ENCODE measurements at regions not wholly inside any gene's neighbourhood (a gene's known extent, or its start where the extent isn't known, plus 50 kb on each side); places are given as distances from the start of the nearest gene placed in this dataset.

DNA sequence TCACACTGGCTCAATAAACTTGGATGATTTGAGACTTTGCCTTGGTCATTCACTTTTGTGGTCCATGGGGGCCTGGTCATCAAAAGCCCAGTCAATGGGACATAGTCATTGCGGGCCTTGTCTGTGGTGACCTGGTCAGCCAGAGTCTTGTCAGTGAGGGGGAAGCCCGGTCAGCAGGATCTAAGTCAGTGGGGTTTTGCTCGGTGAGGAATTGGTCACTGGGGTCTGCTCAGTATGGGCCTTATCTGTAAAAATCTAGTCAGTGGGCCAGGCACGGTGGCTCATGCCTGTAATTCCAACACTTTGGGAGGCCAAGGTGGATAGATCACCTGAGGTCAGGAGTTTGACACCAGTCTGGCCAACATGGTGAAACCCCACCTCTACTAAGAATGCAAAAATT, 63.7 kb upstream of the TPM4 start:
- Histone ChIP-seq H3K27me3 (no peaks in the 10 kb centered on the region), H3K4me1 (ENCODE audit: low read depth) (no peaks in the 10 kb centered on the region), H3K27ac (no peak overlapping the region), H3K36me3 (no peaks in the 10 kb centered on the region), H3K9me3 (ENCODE audit: low read depth) (no peaks in the 10 kb centered on the region), H3K4me3 (no peak overlapping the region)
- no peak for TF ChIP-seq CTCF (IDR thresholded peaks at IDR 0.05; ENCODE audit: low read depth, low read length)
- no peak for DNase-seq (ENCODE audit: low read depth in 1 of 2, low spot score in 1 of 2)

GRCh38 chr19:16013181-16013850, 63.0 kb upstream of the TPM4 start:
- Histone ChIP-seq H3K4me3 (no peak overlapping the region), H3K27ac (no peak overlapping the region), H3K9me3 (ENCODE audit: low read depth) (no peaks in the 10 kb centered on the region), H3K36me3 (no peaks in the 10 kb centered on the region), H3K27me3 (no peaks in the 10 kb centered on the region), H3K4me1 (ENCODE audit: low read depth) (no peaks in the 10 kb centered on the region)
- no peak for TF ChIP-seq CTCF (IDR thresholded peaks at IDR 0.05; ENCODE audit: low read depth, low read length)
- no peak for DNase-seq (ENCODE audit: low read depth in 1 of 2, low spot score in 1 of 2)

DNA sequence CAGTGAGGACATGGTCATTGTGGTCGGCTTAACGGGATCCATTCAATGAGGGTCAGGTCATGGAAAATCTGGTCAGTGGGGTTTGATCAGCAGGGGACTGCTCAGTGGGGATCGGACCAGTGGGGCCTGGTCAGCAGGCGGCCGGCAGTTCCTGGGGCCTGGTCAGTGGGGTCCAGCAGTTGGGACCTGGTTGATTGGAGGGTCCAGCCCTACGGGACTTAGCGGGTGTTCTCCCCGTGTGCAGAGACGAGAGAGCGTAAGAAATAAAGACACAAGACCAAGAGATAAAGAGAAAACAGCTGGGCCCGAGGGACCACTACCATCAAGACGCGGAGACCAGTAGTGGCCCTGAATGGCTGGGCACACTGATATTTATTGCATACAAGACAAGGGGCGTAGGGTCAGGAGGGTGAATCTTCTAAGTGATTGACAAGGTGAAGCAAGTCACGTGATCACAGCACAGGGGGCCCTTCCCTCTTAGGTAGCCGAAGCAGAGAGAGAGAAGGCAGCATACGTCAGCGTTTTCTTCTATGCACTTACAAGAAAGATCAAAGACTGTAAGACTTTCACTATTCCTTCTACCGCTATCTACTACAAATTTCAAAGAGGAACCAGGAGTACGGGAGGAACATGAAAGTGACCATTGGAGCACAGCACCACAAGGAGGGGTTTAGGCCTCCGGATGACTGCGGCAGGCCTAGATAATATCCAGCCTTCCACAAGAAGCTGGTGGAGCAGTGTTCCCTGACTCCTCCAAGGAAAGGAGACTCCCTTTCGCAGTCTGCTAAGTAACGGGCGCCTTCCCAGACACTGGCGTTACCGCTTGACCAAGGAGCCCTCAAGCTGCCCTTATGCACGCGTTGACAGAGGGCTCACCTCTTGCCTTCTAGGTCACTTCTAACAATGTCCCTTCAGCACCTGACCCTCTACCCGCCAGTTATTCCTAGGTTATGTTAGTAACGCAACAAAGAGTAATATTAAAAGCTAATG, 62.1 kb upstream of the TPM4 start:
- TF ChIP-seq CTCF (IDR thresholded peaks at IDR 0.05; ENCODE audit: low read depth, low read length), result no peak
- H3K9me3 ChIP-seq (ENCODE audit: low read depth), result no peaks in the 10 kb centered on the region

DNA sequence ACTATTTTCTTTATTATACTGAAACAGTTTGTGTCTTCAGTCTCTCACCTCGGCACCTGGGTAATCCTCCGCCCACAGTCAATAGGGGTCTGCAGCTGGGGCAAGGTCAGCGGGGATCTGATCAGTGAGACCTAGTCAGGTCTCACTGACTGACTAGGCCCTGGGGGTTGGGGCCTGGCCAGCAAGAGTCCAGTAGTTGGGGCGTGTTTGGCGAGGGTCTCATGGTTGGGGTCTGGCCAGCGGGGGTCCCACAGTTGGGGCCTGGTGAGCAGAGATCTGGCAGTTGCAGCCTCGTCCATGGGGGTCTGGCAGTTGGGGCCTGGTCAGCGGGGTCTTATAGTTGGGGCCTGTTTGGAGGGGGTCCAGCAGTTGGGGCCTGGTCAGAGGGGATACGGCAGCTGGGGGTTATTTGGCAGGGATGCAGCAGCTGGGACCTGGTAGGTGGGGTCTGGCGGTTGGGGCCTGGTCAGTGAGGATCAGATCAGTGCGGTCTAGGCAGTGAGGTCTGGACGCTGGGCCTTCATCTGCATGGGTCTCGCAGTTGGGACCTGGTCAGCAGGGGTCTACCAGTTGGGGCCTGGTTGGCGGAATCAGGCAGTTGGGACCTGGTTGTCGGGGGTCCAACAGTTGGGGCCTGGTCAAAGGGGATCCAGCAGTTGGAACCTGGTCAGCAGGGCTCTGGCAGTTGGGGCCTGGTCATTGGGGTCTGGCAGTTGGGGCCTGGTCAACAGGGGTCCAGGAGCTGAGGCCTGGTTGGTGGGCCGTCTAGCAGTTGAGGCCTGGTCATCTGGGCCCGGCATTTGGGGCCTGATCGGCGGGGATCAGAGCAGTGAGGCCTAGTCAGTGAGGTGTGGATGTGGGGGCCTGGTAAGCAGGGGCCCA, 61.1 kb upstream of the TPM4 start:
- no peak overlapping the region for H3K27ac ChIP-seq
- TF ChIP-seq CTCF (IDR thresholded peaks at IDR 0.05; ENCODE audit: low read depth, low read length), result no peak
- no peaks in the 10 kb centered on the region for H3K9me3 ChIP-seq (ENCODE audit: low read depth)
- H3K4me1 ChIP-seq (ENCODE audit: low read depth), result no peaks in the 10 kb centered on the region
- no peaks in the 10 kb centered on the region for H3K27me3 ChIP-seq
- H3K36me3 ChIP-seq, result no peaks in the 10 kb centered on the region
- no peak for DNase-seq (ENCODE audit: low read depth in 1 of 2, low spot score in 1 of 2)
- H3K4me3 ChIP-seq, result no peak overlapping the region

More for the DNA sequence above, 62.1 kb upstream of the TPM4 start:
- no peak for DNase-seq (ENCODE audit: low read depth in 1 of 2, low spot score in 1 of 2)
- H3K27ac ChIP-seq, result no peak overlapping the region
- no peaks in the 10 kb centered on the region for H3K4me1 ChIP-seq (ENCODE audit: low read depth)
- H3K27me3 ChIP-seq, result no peaks in the 10 kb centered on the region
- H3K36me3 ChIP-seq, result no peaks in the 10 kb centered on the region
- H3K4me3 ChIP-seq, result no peak overlapping the region

DNA sequence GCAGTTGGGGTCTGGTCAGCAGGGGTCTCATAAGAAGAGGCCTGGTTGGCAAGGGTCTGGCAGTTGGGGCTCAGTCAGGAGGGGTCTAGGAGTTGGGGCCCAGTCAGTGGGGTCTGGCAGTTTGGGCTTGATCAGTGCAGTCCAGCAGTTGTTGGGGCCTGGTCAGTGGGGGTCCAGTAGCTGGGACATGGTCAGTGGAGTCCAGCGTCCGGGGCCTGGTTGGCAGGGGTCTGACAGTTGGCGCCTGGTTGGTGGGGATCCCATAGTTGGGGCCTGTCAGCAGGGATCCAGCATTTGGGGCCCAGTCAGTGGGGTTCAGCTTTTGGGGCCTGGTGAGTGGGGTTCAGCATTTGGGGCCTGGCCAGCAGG, 60.5 kb upstream of the TPM4 start:
- no peaks in the 10 kb centered on the region for H3K9me3 ChIP-seq (ENCODE audit: low read depth)
- TF ChIP-seq CTCF (IDR thresholded peaks at IDR 0.05; ENCODE audit: low read depth, low read length), result no peak
- H3K27ac ChIP-seq, result no peak overlapping the region
- H3K36me3 ChIP-seq, result no peaks in the 10 kb centered on the region
- H3K27me3 ChIP-seq, result no peaks in the 10 kb centered on the region
- no peak overlapping the region for H3K4me3 ChIP-seq
- no peaks in the 10 kb centered on the region for H3K4me1 ChIP-seq (ENCODE audit: low read depth)
- DNase-seq (ENCODE audit: low read depth in 1 of 2, low spot score in 1 of 2), result no peak

Data from cardiac muscle cell (in vitro differentiated cells and primary cell).